HCT116 (cell line): ENCODE measurements at regions not wholly inside any gene's neighbourhood (a gene's known extent, or its start where the extent isn't known, plus 50 kb on each side); places are given as distances from the start of the nearest gene placed in this dataset.

ENCODE experiments used
- ATAC-seq: fragments of 200-7000 bp; cut with Tn5 transposase; 2 replicates; pipeline ENCODE4 v1.9.1; 2020; ENCODE audit warnings: mild to moderate bottlenecking, moderate library complexity
- BruUV-seq: library from RNA; stranded (reverse); fragments of 400-500 nt; replicated peaks from 2 replicates; lab custom pipeline; 2021; lab: Mats Ljungman, UMichigan
- CTCF ChIA-PET: fragments of 300-600 bp; sonication (Branson Sonifier 250); formaldehyde crosslinking; loops from one replicate; lab custom pipeline; 2021; ENCODE audit warnings: antibody characterized with exemption; lab: Charles Lee
- POLR2A ChIA-PET: fragments of 300-600, 350-600 bp; sonication (Branson Sonifier 250); formaldehyde crosslinking; loops from one replicate; lab custom pipeline; 2021; ENCODE audit warnings: antibody characterized with exemption; lab: Charles Lee
- RAD21 ChIA-PET, 2 experiments: fragments of 300-600 bp; sonication (Branson Sonifier 250); formaldehyde crosslinking; loops; one replicate each; lab custom pipeline; 2023; ENCODE audit warnings: low total read pairs in 2 of 2; ENCODE audit not compliant: uncharacterized antibody in 2 of 2, unreplicated experiment in 2 of 2, low non-redundant PET in 1 of 2; lab: Charles Lee
- DNase-seq: peaks from one replicate; pipeline ENCODE4 v3.0.0-alpha.2; 2010; ENCODE audit warnings: low read depth, low spot score
- H2AFZ ChIP-seq: fragments of 200-600 bp; shearing (Covaris generic), sonication (generic); 2 replicates; pipeline ENCODE4 v1.6.1; 2017; ENCODE audit warnings: low read depth, mixed run types, mixed read lengths, antibody characterized with exemption, low read length; ENCODE audit not compliant: poor library complexity, severe bottlenecking
- H3K27ac ChIP-seq: 2 replicates; pipeline ENCODE4 v1.5.1; 2012; ENCODE audit warnings: low read depth, low read length
- H3K27me3 ChIP-seq: fragments of 200-600 bp; sonication (generic); 2 replicates; pipeline ENCODE4 v1.6.1; 2016; ENCODE audit warnings: mixed run types, low read length, mixed read lengths; ENCODE audit not compliant: insufficient read depth
- H3K36me3 ChIP-seq, 2 experiments: fragments of 200-500 bp in 1 of 2; fragments of 200-600 bp in 1 of 2; sonication (Bioruptor generic) in 1 of 2; sonication (generic) in 1 of 2; 2 replicates each; pipeline versions ENCODE4 v1.5.1 to v1.6.1; 2014 to 2016; ENCODE audit warnings: low read length in 2 of 2, inconsistent platforms in 1 of 2, mixed read lengths in 1 of 2, mixed run types in 1 of 2; ENCODE audit not compliant: insufficient read depth in 2 of 2, control insufficient read depth in 1 of 2
- H3K4me1 ChIP-seq, 2 experiments: fragments of 200-600 bp in 1 of 2; sonication (generic) in 1 of 2; 2 replicates each; pipeline versions ENCODE4 v1.5.1 to v1.6.1; 2012 to 2017; ENCODE audit warnings: low read length in 2 of 2, inconsistent platforms in 1 of 2, mild to moderate bottlenecking in 1 of 2, mixed read lengths in 1 of 2, mixed run types in 1 of 2, moderate library complexity in 1 of 2; ENCODE audit not compliant: insufficient read depth in 2 of 2, control insufficient read depth in 1 of 2
- H3K4me2 ChIP-seq: fragments of 200-600 bp; sonication (generic); 2 replicates; pipeline ENCODE4 v1.6.1; 2017; ENCODE audit warnings: mixed run types, low read length, mixed read lengths
- H3K4me3 ChIP-seq, 2 experiments: fragments of 200-600 bp in 1 of 2; sonication (generic) in 1 of 2; replicated peaks in 1 of 2; 2 replicates each; pipeline ENCODE4 v1.5.1; 2011 to 2016; ENCODE audit warnings: low read length in 2 of 2, control low read depth in 1 of 2, low read depth in 1 of 2, mild to moderate bottlenecking in 1 of 2, mixed read lengths in 1 of 2, mixed run types in 1 of 2
- H3K79me2 ChIP-seq: fragments of 200-600 bp; sonication (generic); 2 replicates; pipeline ENCODE4 v1.6.1; 2017; ENCODE audit warnings: mild to moderate bottlenecking, mixed run types, low read length, moderate library complexity, mixed read lengths; ENCODE audit not compliant: insufficient read depth
- H3K9ac ChIP-seq: fragments of 200-600 bp; sonication (generic); 2 replicates; pipeline ENCODE4 v1.6.1; 2016; ENCODE audit warnings: low read length, mixed read lengths
- H3K9me2 ChIP-seq: fragments of 200-600 bp; sonication (generic), shearing (Covaris generic); 2 replicates; pipeline ENCODE4 v1.6.1; 2017; ENCODE audit warnings: mixed run types, mild to moderate bottlenecking, moderate library complexity; ENCODE audit not compliant: insufficient read depth
- H3K9me3 ChIP-seq, 2 experiments: fragments of 200-500 bp in 1 of 2; fragments of 200-600 bp in 1 of 2; sonication (Bioruptor generic) in 1 of 2; sonication (generic) in 1 of 2; 2 replicates each; pipeline ENCODE4 v1.6.1; 2014 to 2017; ENCODE audit warnings: low read length in 2 of 2, mixed read lengths in 2 of 2, inconsistent platforms in 1 of 2, low read depth in 1 of 2, mild to moderate bottlenecking in 1 of 2, mixed run types in 1 of 2, moderate library complexity in 1 of 2; ENCODE audit not compliant: control insufficient read depth in 1 of 2, insufficient read depth in 1 of 2
- H4K20me1 ChIP-seq: fragments of 200-600 bp; sonication (generic), shearing (Covaris generic); 2 replicates; pipeline ENCODE4 v1.6.1; 2017; ENCODE audit warnings: mixed run types, mild to moderate bottlenecking, moderate library complexity; ENCODE audit not compliant: insufficient read depth
- ELF1 ChIP-seq: IDR thresholded peaks from 2 replicates; pipeline ENCODE4 v1.6.1; 2012; ENCODE audit warnings: low read depth, borderline replicate concordance
- FOSL1 ChIP-seq: IDR thresholded peaks from 2 replicates; pipeline ENCODE4 v1.6.1; 2012; ENCODE audit warnings: low read depth
- POLR2A ChIP-seq: IDR thresholded peaks from 2 replicates; pipeline ENCODE4 v1.7.0; 2011; ENCODE audit warnings: borderline replicate concordance; ENCODE audit not compliant: insufficient read depth, insufficient read length; ENCODE audit errors: extremely low read depth
- intact Hi-C: fragments of 100-400 bp; cut with micrococcal nuclease; formaldehyde crosslinking; loops from 2 replicates; pipeline ENCODE4 v1.10.0; 2022
- TF ChIP-seq, protein P1 (sequence below): IDR thresholded peaks from 2 replicates; pipeline ENCODE4 v1.6.1; 2011; ENCODE audit warnings: mild to moderate bottlenecking, low read length, moderate library complexity; ENCODE audit not compliant: insufficient replicate concordance; ENCODE audit errors: extremely low read depth

GRCh38 chr16:86800894-86801293 lies 222.5 kb downstream of the FOXL1 start:
- Histone ChIP-seq H3K9me3 (no peaks in the 10 kb centered on the region), H3K79me2 (no peaks in the 10 kb centered on the region), H3K4me3 (no peak overlapping the region), H3K27ac (no peak overlapping the region), H3K36me3 (no peaks in the 10 kb centered on the region), H4K20me1 (no peaks in the 10 kb centered on the region), H3K27me3 (peaks cover 83% of the 10 kb centered on the region), H3K9ac (no peak overlapping the region), H3K9me2 (no peaks in the 10 kb centered on the region), H3K4me2 (no peak overlapping the region), H3K4me1 (no peaks in the 10 kb centered on the region), H2AFZ (no peak overlapping the region)
- POLR2A ChIA-PET = no interaction called here
- no peak for TF ChIP-seq ELF1
- no TSS peak for BruUV-seq
- CTCF ChIA-PET = no interaction called here
- ATAC-seq = no peak
- no peak for DNase-seq
- RAD21 ChIA-PET = no interaction called here
- intact Hi-C loops = loop anchor here (5.0 kb wide), 1 partner anchor 49 kb away; no protein-coding TSS in a partner anchor

DNA sequence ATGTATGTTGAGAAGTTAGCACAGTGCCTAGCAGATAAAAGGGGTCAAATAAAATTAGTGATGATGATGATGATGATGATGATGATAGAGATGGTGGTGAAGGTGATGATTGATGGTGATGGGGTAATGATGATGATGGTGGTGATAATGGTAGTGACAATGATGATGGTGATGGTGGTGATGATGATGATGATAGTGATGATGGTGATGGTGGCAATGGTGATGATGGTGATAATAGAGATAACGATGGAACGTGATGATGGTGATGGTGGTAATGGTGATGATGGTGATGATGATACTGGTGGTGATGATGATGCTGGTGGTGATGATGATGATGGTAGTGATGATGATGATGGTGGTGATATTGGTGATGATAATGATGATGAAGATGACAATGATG lies 223.7 kb downstream of the FOXL1 start:
- intact Hi-C loops = loop anchor here (5.0 kb wide), 1 partner anchor 50 kb away; no protein-coding TSS in a partner anchor
- ChIA-PET CTCF (no interaction called here), POLR2A (no interaction called here), RAD21 (no interaction called here)
- H3K4me2 ChIP-seq = no peak overlapping the region
- TF ChIP-seq FOSL1 (no peak), POLR2A (no peak)
- TF ChIP-seq, protein P1, sequence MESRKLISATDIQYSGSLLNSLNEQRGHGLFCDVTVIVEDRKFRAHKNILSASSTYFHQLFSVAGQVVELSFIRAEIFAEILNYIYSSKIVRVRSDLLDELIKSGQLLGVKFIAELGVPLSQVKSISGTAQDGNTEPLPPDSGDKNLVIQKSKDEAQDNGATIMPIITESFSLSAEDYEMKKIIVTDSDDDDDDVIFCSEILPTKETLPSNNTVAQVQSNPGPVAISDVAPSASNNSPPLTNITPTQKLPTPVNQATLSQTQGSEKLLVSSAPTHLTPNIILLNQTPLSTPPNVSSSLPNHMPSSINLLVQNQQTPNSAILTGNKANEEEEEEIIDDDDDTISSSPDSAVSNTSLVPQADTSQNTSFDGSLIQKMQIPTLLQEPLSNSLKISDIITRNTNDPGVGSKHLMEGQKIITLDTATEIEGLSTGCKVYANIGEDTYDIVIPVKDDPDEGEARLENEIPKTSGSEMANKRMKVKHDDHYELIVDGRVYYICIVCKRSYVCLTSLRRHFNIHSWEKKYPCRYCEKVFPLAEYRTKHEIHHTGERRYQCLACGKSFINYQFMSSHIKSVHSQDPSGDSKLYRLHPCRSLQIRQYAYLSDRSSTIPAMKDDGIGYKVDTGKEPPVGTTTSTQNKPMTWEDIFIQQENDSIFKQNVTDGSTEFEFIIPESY = no peak
- no peak overlapping the region for H3K4me3 ChIP-seq
- no peaks in the 10 kb centered on the region for H3K4me1 ChIP-seq
- no peak overlapping the region for H3K27ac ChIP-seq
- no peak for ATAC-seq
- no peaks in the 10 kb centered on the region for H4K20me1 ChIP-seq
- BruUV-seq = no TSS peak
- no peak for DNase-seq
- no peaks in the 10 kb centered on the region for H3K9me2 ChIP-seq
- H3K9ac ChIP-seq = no peak overlapping the region
- peaks cover 92% of the 10 kb centered on the region for H3K27me3 ChIP-seq
- H3K79me2 ChIP-seq = no peaks in the 10 kb centered on the region
- H2AFZ ChIP-seq = no peak overlapping the region
- H3K36me3 ChIP-seq = no peaks in the 10 kb centered on the region
- no peaks in the 10 kb centered on the region for H3K9me3 ChIP-seq
